GM18867 (cell line): ENCODE measurements at regions not wholly inside any gene's neighbourhood (a gene's known extent, or its start where the extent isn't known, plus 50 kb on each side); places are given as distances from the start of the nearest gene placed in this dataset.
"Not testable (repeated sequence)": the region's sequence is repeated elsewhere in the genome, so short reads cannot be mapped to it uniquely, and the experiment has no call there.

ENCODE experiments used
- ATAC-seq: cut with Tn5 transposase; IDR thresholded peaks from one replicate; pipeline ENCODE4 v1.9.1; 2021; ENCODE audit warnings: mild to moderate bottlenecking, moderate library complexity; ENCODE audit not compliant: unreplicated experiment

GRCh38 chr1:100627936-100628335 is 90.0 kb downstream of the GPR88 start:
- no peak for ATAC-seq

DNA sequence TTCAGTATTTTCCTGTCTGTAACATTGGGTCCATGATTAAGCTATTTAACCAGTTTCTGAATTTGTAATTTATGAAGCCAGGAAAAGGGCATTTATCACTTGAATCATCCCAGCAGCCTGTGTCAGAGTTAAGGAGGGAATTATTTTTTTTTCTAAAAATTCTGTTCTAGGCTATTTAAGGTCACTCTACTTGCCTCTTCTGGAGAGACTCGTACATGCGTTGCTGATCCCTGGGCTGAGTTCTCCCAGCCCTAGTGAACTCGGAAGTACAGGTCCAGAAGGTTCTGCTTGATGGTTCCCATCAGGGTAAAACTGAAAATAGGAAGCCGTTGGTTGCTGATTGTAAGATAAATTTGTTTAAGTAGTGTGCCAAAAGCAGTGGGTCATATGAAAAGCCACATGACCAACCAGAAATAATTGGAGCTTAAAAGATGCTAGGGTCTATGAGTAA is 90.7 kb downstream of the GPR88 start:
- ATAC-seq: no peak

GRCh38 chr1:100629391-100629790 is 90.2 kb upstream of the VCAM1 start:
- no peak for ATAC-seq

DNA sequence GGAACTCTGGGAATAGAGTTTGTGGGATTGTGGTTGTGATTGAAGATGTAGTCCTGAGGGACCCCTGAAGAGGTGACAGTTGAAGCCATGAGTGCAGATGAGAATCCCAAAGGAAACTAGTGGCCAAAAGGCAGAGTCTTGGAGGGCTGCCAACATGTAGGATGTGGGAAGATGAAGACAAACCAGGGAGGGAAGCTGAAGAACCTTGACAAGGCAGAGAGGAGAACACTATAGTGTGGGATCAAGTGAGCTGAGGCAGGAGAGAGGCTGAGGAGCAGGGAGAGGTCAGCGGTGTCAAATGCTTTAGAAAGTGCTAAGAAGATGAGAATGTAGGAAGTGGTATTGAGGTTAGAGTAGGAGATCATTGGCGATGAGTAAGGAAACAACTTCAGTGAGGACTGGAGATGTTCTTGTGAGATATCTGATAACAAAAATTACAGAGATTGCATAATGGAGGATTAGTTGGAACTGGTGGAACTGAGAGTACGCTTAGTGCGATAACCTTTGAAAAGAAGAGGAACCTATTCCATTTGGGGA is 88.5 kb upstream of the VCAM1 start:
- no peak for ATAC-seq

DNA sequence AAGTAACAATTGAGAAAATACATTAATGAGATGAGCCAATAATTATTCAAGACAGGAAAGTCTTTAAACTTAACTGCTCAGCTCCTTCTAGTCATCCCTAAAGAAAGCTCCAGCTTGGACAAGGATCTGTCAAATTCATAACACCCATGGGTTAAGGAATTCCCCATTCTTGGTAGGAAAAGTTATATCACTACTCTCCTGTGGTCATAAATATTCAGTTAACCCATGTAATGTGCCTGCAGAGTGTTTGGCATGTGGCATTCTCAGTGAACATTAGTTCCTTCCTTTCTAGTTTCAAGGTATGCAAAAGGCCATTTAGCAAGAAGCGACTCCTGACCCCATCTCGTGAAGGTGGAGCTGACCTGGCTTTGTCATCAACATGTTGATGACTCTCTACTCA is 76.7 kb upstream of the VCAM1 start:
- no peak for ATAC-seq

GRCh38 chr1:100643471-100644196 is 75.9 kb upstream of the VCAM1 start:
- no peak for ATAC-seq

- no peak for ATAC-seq
Measured at GRCh38 chr1:100646001-100646400, 73.5 kb upstream of the VCAM1 start.

DNA sequence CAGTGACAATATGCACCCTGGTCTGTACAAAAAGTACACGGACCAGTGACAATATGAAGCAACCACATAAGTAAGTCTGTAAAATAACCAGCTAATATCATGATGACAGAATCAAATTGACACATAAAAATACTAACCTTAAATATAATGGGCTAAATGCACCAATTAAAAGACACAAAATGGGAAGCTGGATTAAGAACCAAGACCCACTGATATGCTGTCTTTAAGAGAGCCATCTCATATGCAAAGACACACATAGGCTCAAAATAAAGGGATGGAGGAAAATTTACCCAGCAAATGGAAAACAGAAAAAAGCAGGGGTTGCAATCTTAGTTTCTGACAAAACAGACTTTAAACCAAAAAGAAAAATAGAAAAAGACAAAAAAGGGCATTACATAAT is 70.4 kb upstream of the VCAM1 start:
- ATAC-seq: no peak

- ATAC-seq: no peak
Measured at GRCh38 chr1:100657876-100658715, 61.4 kb upstream of the VCAM1 start.

- no peak for ATAC-seq
Measured at GRCh38 chr1:100658716-100659026, 60.9 kb upstream of the VCAM1 start.

GRCh38 chr1:100661176-100661575 is 58.4 kb upstream of the VCAM1 start:
- no peak for ATAC-seq

GRCh38 chr1:100668494-100668893 is 51.0 kb upstream of the VCAM1 start:
- ATAC-seq: not testable (repeated sequence)
